Endodermal cell (in vitro differentiated cells): ENCODE measurements at regions not wholly inside any gene's neighbourhood (a gene's known extent, or its start where the extent isn't known, plus 50 kb on each side); places are given as distances from the start of the nearest gene placed in this dataset.

ENCODE experiments used
- DNase-seq: peaks from one replicate; pipeline ENCODE4 v3.0.0-alpha.2; 2017
- H3K27ac ChIP-seq: 2 replicates; pipeline ENCODE4 v1.5.1; 2013; ENCODE audit warnings: mild to moderate bottlenecking, low read depth, low read length, moderate library complexity
- H3K27me3 ChIP-seq: 2 replicates; pipeline ENCODE4 v1.6.1; 2013; ENCODE audit warnings: mild to moderate bottlenecking, low read length, moderate library complexity; ENCODE audit not compliant: insufficient read depth, control insufficient read depth, poor library complexity, severe bottlenecking
- H3K36me3 ChIP-seq: 2 replicates; pipeline ENCODE4 v1.7.0; 2013; ENCODE audit warnings: mild to moderate bottlenecking, low read length, moderate library complexity; ENCODE audit not compliant: control insufficient read depth, insufficient read depth
- H3K4me1 ChIP-seq: one replicate; pipeline ENCODE4 v1.7.0; 2013; ENCODE audit warnings: low read length; ENCODE audit not compliant: control insufficient read depth, insufficient read depth
- H3K4me3 ChIP-seq: 2 replicates; pipeline ENCODE4 v1.5.1; 2013; ENCODE audit warnings: mild to moderate bottlenecking, low read length, moderate library complexity
- H3K9ac ChIP-seq: 2 replicates; pipeline ENCODE4 v1.6.1; 2013; ENCODE audit warnings: mild to moderate bottlenecking, low read length, moderate library complexity; ENCODE audit not compliant: poor library complexity, severe bottlenecking; ENCODE audit errors: extremely low read depth
- H3K9me3 ChIP-seq: 2 replicates; pipeline ENCODE4 v1.6.1; 2013; ENCODE audit warnings: mild to moderate bottlenecking, low read length, moderate library complexity; ENCODE audit not compliant: control insufficient read depth
- H3K27ac Mint-ChIP-seq: 2 replicates; pipeline ENCODE4 v1.8.0; 2020; ENCODE audit warnings: mixed read lengths
- H3K27me3 Mint-ChIP-seq: 2 replicates; pipeline ENCODE4 v1.8.0; 2021; ENCODE audit warnings: mild to moderate bottlenecking, mixed read lengths; ENCODE audit not compliant: insufficient read depth
- H3K36me3 Mint-ChIP-seq: 2 replicates; pipeline ENCODE4 v1.8.0; 2020; ENCODE audit warnings: low read depth, mixed read lengths
- H3K4me1 Mint-ChIP-seq: 2 replicates; pipeline ENCODE4 v1.8.0; 2020; ENCODE audit warnings: mixed read lengths
- H3K4me3 Mint-ChIP-seq: 2 replicates; pipeline ENCODE4 v1.8.0; 2020; ENCODE audit warnings: mild to moderate bottlenecking, moderate library complexity, mixed read lengths
- H3K9me3 Mint-ChIP-seq: 2 replicates; pipeline ENCODE4 v1.8.0; 2020; ENCODE audit warnings: mild to moderate bottlenecking, mixed read lengths
- WGBS, 2 experiments: methylation state at CpG; one replicate each; pipeline versions ENCODE4 v1.1.5 to v1.1.7; 2013; ENCODE audit warnings: missing lambda C conversion rate in 2 of 2, mixed read lengths in 1 of 2; ENCODE audit not compliant: insufficient coverage in 1 of 2, insufficient read length in 1 of 2; 5-methylcytosine and 5-hydroxymethylcytosine counted together
- TF ChIP-seq, protein P1 (sequence below): fragments of 200-600 bp; sonication (generic); conservative IDR thresholded peaks from 2 replicates; pipeline ENCODE4 v1.5.0; 2021; ENCODE audit warnings: antibody characterized with exemption, mild to moderate bottlenecking

DNA sequence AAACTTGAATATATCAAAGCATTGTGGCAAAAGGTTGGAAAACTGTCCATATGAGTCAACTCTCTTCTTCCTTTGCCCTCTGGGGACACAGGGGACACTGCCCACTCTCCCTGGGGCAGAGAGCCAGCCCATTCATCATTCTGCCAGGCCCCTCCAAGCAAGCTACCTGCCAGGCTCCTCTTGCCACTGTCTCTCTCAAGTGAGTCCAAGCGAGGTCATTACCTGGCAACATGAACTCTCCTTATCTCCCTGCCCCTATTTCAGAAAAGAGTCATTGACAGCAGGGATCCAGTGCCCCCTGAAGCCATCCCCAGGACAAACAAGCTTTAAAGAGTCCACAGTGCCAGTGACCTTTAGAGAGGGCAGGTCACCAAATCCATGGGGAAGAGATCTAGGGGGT lies 312.7 kb upstream of the PPARGC1A start:
- H3K27ac ChIP-seq = no peak overlapping the region
- H3K27me3 Mint-ChIP-seq = peaks cover 16% of the 10 kb centered on the region
- no peaks in the 10 kb centered on the region for H3K36me3 Mint-ChIP-seq
- no peak overlapping the region for H3K9ac ChIP-seq
- H3K9me3 ChIP-seq = no peaks in the 10 kb centered on the region
- H3K4me1 ChIP-seq = no peaks in the 10 kb centered on the region
- H3K4me3 Mint-ChIP-seq = no peak overlapping the region
- WGBS, 2 experiments = 84% methylated on average over 1 of the region's 1 CpG; no CpG with 5 or more reads in 1 of the 2 experiments
- TF ChIP-seq, protein P1, sequence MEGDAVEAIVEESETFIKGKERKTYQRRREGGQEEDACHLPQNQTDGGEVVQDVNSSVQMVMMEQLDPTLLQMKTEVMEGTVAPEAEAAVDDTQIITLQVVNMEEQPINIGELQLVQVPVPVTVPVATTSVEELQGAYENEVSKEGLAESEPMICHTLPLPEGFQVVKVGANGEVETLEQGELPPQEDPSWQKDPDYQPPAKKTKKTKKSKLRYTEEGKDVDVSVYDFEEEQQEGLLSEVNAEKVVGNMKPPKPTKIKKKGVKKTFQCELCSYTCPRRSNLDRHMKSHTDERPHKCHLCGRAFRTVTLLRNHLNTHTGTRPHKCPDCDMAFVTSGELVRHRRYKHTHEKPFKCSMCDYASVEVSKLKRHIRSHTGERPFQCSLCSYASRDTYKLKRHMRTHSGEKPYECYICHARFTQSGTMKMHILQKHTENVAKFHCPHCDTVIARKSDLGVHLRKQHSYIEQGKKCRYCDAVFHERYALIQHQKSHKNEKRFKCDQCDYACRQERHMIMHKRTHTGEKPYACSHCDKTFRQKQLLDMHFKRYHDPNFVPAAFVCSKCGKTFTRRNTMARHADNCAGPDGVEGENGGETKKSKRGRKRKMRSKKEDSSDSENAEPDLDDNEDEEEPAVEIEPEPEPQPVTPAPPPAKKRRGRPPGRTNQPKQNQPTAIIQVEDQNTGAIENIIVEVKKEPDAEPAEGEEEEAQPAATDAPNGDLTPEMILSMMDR = no peak
- DNase-seq = no peak
- no peak overlapping the region for H3K27ac Mint-ChIP-seq
- H3K27me3 ChIP-seq = no peaks in the 10 kb centered on the region
- H3K36me3 ChIP-seq = no peaks in the 10 kb centered on the region
- no peaks in the 10 kb centered on the region for H3K9me3 Mint-ChIP-seq
- no peak overlapping the region for H3K4me3 ChIP-seq
- H3K4me1 Mint-ChIP-seq = peaks cover 19% of the 10 kb centered on the region

- no peaks in the 10 kb centered on the region for H3K36me3 ChIP-seq
- no peaks in the 10 kb centered on the region for H3K36me3 Mint-ChIP-seq
- H3K9me3 Mint-ChIP-seq = no peaks in the 10 kb centered on the region
- H3K4me3 ChIP-seq = no peak overlapping the region
- H3K27me3 Mint-ChIP-seq = peaks cover 20% of the 10 kb centered on the region
- no peak overlapping the region for H3K27ac ChIP-seq
- TF ChIP-seq, protein P1 = no peak
- no peaks in the 10 kb centered on the region for H3K27me3 ChIP-seq
- H3K9me3 ChIP-seq = no peaks in the 10 kb centered on the region
- H3K4me1 Mint-ChIP-seq = peaks cover 9% of the 10 kb centered on the region
- H3K4me1 ChIP-seq = no peaks in the 10 kb centered on the region
- H3K4me3 Mint-ChIP-seq = no peak overlapping the region
- H3K9ac ChIP-seq = no peak overlapping the region
- no peak for DNase-seq
- H3K27ac Mint-ChIP-seq = no peak overlapping the region
These were observed 308.1 kb upstream of the PPARGC1A start for GRCh38 chr4:24197955-24198354.

GRCh38 chr4:24196785-24197184 lies 306.9 kb upstream of the PPARGC1A start:
- Histone ChIP-seq H3K9me3 (no peaks in the 10 kb centered on the region), H3K27ac (no peak overlapping the region), H3K4me1 (no peaks in the 10 kb centered on the region), H3K36me3 (no peaks in the 10 kb centered on the region), H3K9ac (no peak overlapping the region), H3K27me3 (no peaks in the 10 kb centered on the region), H3K4me3 (no peak overlapping the region)
- TF ChIP-seq, protein P1 = no peak
- Mint-ChIP-seq H3K4me3 (no peak overlapping the region), H3K4me1 (peaks cover 9% of the 10 kb centered on the region), H3K27ac (no peak overlapping the region), H3K9me3 (no peaks in the 10 kb centered on the region), H3K27me3 (peaks cover 20% of the 10 kb centered on the region), H3K36me3 (no peaks in the 10 kb centered on the region)
- DNase-seq = no peak
- WGBS, 2 experiments = 60 to 91% methylated on average over 1 of the region's 1 CpG
